Mucosa of descending colon (tissue), 3 donors: ENCODE measurements at regions not wholly inside any gene's neighbourhood (a gene's known extent, or its start where the extent isn't known, plus 50 kb on each side); places are given as distances from the start of the nearest gene placed in this dataset.

Experiments used
- ATAC-seq: fragments of 200-7000 bp; cut with Tn5 transposase; one replicate; pipeline ENCODE4 v1.9.1; 2020; ENCODE audit warnings: mild to moderate bottlenecking, moderate library complexity
- DNase-seq, 3 donors: peaks; one replicate each; pipeline ENCODE4 v3.0.0-alpha.2; 2020
- H3K36me3 ChIP-seq: fragments of 200-600 bp; one replicate; pipeline ENCODE4 v1.8.0; 2021; ENCODE audit warnings: low read depth, mild to moderate bottlenecking
- H3K4me1 ChIP-seq: fragments of 200-600 bp; one replicate; pipeline ENCODE4 v1.8.0; 2021; ENCODE audit warnings: low read depth, mild to moderate bottlenecking
- H3K4me3 ChIP-seq: fragments of 200-600 bp; one replicate; pipeline ENCODE4 v1.8.0; 2021; ENCODE audit warnings: mild to moderate bottlenecking
- H3K9me3 ChIP-seq: fragments of 200-600 bp; one replicate; pipeline ENCODE4 v1.8.0; 2021; ENCODE audit warnings: mild to moderate bottlenecking
- intact Hi-C, 2 donors: fragments of 100-400 bp; cut with DNase I in 1 of 2; cut with micrococcal nuclease in 1 of 2; formaldehyde crosslinking; loops; one replicate each; pipeline versions ENCODE4 v1.11.0 to v1.11.1; 2022; cut with DNase I, micrococcal nuclease
- TF ChIP-seq, protein P1 (sequence below): fragments of 200-600 bp; IDR thresholded peaks from one replicate; pipeline ENCODE4 v1.8.0; 2022; ENCODE audit warnings: antibody characterized with exemption, mild to moderate bottlenecking
- donor health status: DM: no; HTN: no; CAD: no; lungs with moderate emphysema.
- donor health status: DM: no; HTN: no; CAD: no.
- donor health status: DM: no; HTN: yes; CAD: no.

DNA sequence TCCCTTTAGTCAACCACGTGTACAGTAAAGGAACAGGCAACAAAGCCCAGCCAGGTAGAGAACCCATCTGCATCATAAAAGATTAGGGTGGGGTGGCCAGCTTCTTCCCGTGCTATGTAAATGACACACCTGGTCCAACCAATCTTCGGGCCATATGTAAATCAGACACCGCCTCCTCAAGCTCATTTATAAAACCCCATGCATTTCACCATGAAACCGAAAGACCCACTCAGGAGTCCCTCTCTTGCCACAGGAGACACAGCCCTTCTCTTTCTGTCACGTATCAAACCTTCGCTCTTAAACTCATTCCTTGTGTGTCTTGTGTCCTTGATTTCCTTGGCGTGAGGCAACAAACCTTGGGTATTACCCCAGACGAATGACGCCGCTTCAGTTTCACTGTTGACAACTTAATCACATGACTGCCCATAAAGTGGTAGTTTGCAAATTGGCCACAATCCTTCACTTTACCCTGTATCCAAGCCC is 59.8 kb upstream of the TBPL2 start:
- H3K36me3 ChIP-seq: no peaks in the 10 kb centered on the region
- no peaks in the 10 kb centered on the region for H3K4me1 ChIP-seq
- ATAC-seq (peak; percentile 94), DNase-seq (peak in 2 of 3 donors; percentile 31 to 76)
- no peak overlapping the region for H3K4me3 ChIP-seq
- TF ChIP-seq, protein P1, sequence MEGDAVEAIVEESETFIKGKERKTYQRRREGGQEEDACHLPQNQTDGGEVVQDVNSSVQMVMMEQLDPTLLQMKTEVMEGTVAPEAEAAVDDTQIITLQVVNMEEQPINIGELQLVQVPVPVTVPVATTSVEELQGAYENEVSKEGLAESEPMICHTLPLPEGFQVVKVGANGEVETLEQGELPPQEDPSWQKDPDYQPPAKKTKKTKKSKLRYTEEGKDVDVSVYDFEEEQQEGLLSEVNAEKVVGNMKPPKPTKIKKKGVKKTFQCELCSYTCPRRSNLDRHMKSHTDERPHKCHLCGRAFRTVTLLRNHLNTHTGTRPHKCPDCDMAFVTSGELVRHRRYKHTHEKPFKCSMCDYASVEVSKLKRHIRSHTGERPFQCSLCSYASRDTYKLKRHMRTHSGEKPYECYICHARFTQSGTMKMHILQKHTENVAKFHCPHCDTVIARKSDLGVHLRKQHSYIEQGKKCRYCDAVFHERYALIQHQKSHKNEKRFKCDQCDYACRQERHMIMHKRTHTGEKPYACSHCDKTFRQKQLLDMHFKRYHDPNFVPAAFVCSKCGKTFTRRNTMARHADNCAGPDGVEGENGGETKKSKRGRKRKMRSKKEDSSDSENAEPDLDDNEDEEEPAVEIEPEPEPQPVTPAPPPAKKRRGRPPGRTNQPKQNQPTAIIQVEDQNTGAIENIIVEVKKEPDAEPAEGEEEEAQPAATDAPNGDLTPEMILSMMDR: no peak
- H3K9me3 ChIP-seq: no peaks in the 10 kb centered on the region
- intact Hi-C loops: no loop called here

DNA sequence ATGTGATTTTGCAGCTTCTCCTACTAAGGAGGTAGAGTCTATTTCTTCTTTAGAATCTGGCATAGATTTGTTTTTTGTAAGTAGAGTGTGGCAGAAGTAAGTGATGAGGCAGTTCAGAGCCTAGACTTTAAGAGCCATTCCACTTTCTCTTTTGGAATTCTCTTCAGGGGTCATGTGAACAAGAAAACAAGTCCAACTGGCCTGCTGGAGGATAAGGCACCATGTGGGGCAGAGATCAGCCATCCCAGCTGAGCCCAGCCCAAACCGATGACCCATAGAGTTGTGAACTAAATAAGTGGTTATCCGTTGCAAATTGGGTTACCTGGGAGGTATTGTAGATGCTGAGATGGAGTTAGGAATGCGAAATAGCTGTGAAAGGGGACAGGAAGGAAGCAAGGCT is 60.3 kb upstream of the TBPL2 start:
- peak; percentile 64 for ATAC-seq
- Histone ChIP-seq H3K36me3 (no peaks in the 10 kb centered on the region), H3K4me1 (no peaks in the 10 kb centered on the region), H3K4me3 (no peak overlapping the region), H3K9me3 (no peaks in the 10 kb centered on the region)
- peak in 1 of 3 donors; percentile 29 for DNase-seq
- TF ChIP-seq, protein P1: no peak
- intact Hi-C loops: no loop called here

DNA sequence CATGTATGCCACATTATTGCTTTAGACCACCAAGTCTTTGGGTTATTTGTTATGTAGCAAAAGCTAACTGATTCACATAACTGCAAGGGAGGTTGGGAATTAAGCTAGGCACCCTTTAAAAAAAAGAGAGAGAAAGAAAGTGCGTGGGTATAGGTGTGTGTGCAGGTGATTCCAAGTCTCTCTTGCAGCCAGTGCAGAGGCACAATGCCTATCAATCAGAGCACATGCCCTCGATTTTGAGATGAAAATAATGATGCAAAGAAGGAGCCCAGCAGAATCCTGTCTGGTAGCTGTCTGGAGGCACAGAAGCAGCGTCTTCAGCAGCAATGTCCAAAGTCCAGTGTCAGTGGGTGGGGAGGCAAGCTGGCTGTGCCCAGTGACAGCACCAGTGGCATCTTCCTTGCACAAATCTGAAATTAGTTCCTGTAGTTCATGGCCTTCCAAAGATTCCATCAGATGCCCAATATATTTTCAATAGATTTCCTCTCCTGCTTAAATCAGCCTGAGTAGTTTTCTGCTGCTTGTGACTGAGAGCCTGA is 62.4 kb upstream of the TBPL2 start:
- peak in 2 of 3 donors; percentile 51 to 63 for DNase-seq
- Histone ChIP-seq H3K4me1 (no peaks in the 10 kb centered on the region), H3K4me3 (no peak overlapping the region), H3K9me3 (no peaks in the 10 kb centered on the region), H3K36me3 (no peaks in the 10 kb centered on the region)
- TF ChIP-seq, protein P1: no peak
- intact Hi-C loops: no loop called here
- peak; percentile 53 for ATAC-seq

DNA sequence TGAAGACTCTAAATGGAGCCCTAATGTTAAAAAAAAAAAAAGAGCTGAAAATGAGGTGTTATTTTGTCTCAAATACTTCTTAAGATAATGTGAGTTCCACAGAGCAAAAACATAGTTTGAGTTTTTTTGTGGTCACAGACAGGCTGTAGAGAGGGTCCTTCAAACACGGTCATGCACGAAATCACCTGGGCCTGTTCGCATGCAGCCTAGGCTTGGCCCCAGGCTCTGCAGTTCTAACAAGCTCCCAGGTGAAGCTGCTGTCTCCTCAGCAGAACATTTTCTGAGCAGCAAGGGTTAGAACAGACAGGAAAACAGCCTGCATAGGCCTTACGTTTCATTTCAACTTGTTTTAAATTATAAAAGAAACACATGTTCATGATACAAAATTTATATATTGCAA is 65.4 kb upstream of the TBPL2 start:
- ATAC-seq: no peak
- Histone ChIP-seq H3K9me3 (no peaks in the 10 kb centered on the region), H3K4me3 (no peak overlapping the region), H3K4me1 (no peaks in the 10 kb centered on the region), H3K36me3 (no peaks in the 10 kb centered on the region)
- TF ChIP-seq, protein P1: no peak
- intact Hi-C loops: no loop called here
- DNase-seq: no peak

DNA sequence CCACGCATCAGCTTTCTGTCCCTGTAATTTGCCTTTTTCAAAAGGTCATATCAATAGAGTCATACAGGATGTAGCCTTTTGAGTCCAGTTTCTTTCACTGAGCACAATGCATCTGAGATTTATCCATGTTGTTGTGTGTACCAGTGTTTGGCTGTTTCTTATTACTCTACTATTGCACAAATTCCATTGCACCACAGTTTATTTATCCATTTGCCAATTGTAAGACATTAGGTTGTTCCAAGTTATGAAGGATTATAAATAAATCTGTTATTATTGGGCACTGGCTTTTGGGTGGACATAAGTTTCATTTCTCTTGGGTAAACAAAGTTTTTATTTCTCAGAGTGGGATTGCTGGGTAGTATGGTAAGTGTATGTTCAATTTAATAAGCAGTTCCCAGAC is 68.3 kb upstream of the TBPL2 start:
- no peaks in the 10 kb centered on the region for H3K36me3 ChIP-seq
- TF ChIP-seq, protein P1: no peak
- no peaks in the 10 kb centered on the region for H3K9me3 ChIP-seq
- no peaks in the 10 kb centered on the region for H3K4me1 ChIP-seq
- no peak for DNase-seq
- intact Hi-C loops: no loop called here
- H3K4me3 ChIP-seq: no peak overlapping the region
- ATAC-seq: no peak

DNA sequence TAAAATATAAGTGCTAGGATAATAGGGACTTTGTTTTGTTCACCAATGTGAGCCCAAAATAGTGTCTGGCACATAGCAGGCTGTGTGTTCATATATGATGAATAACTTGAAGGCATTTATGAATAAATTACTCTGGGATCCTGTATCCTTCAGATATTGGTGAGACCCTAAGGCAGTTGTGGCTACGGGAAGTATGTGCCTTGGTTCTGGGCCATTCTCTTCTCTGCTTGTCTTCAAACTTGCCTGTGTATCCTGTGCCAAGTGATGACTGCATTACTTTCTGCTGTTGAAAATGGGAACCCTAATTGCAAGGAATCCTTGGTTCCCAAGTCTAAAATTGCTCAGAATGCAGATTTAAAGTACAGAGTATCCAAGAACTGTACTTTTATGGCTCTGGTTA is 67.6 kb upstream of the KTN1 start:
- Histone ChIP-seq H3K4me1 (no peaks in the 10 kb centered on the region), H3K36me3 (no peaks in the 10 kb centered on the region), H3K9me3 (no peaks in the 10 kb centered on the region), H3K4me3 (no peak overlapping the region)
- DNase-seq (no peak), ATAC-seq (no peak)
- intact Hi-C loops: no loop called here
- TF ChIP-seq, protein P1: no peak
